Brain pericyte (primary cell): ENCODE measurements at regions not wholly inside any gene's neighbourhood (a gene's known extent, or its start where the extent isn't known, plus 50 kb on each side); places are given as distances from the start of the nearest gene placed in this dataset.
A peak's percentile ranks its signal among the peaks of the same experiment; 100 is the strongest.
"Not testable (repeated sequence)": the region's sequence is repeated elsewhere in the genome, so short reads cannot be mapped to it uniquely, and the experiment has no call there.

Experiments used
- DNase-seq: peaks from one replicate; pipeline ENCODE4 v3.0.0-alpha.2; 2012; ENCODE audit warnings: low read depth, low spot score

- no peak for DNase-seq
Observed at GRCh38 chr3:89923921-89924610, 816.6 kb downstream of the EPHA3 start.

- DNase-seq = no peak
Observed at GRCh38 chr3:89925976-89926375, 818.6 kb downstream of the EPHA3 start.

GRCh38 chr3:89932882-89933281 lies 825.5 kb downstream of the EPHA3 start:
- no peak for DNase-seq

GRCh38 chr3:89944461-89944860 lies 837.0 kb downstream of the EPHA3 start:
- not testable (repeated sequence) for DNase-seq

GRCh38 chr3:89946884-89947283 lies 839.5 kb downstream of the EPHA3 start:
- no peak for DNase-seq

- DNase-seq = no peak
Observed at GRCh38 chr3:89947337-89947954, 840.0 kb downstream of the EPHA3 start.

- no peak for DNase-seq
Observed at GRCh38 chr3:89948008-89948407, 840.6 kb downstream of the EPHA3 start.

GRCh38 chr3:89950772-89951171 lies 843.4 kb downstream of the EPHA3 start:
- DNase-seq = no peak

GRCh38 chr3:89954137-89954536 lies 846.7 kb downstream of the EPHA3 start:
- DNase-seq = no peak

- DNase-seq = peak; percentile 87
Observed at GRCh38 chr3:89955156-89955555, 847.7 kb downstream of the EPHA3 start.

GRCh38 chr3:89957451-89957850 lies 850.0 kb downstream of the EPHA3 start:
- no peak for DNase-seq

- not testable (repeated sequence) for DNase-seq
Observed at GRCh38 chr3:89958163-89958562, 850.7 kb downstream of the EPHA3 start.

GRCh38 chr3:89964347-89964746 lies 856.9 kb downstream of the EPHA3 start:
- peak; percentile 27 for DNase-seq

GRCh38 chr3:89966877-89967665 lies 859.6 kb downstream of the EPHA3 start:
- no peak for DNase-seq

- DNase-seq = no peak
Observed at GRCh38 chr3:89971329-89971728, 863.9 kb downstream of the EPHA3 start.

GRCh38 chr3:89973156-89973555 lies 865.7 kb downstream of the EPHA3 start:
- no peak for DNase-seq

GRCh38 chr3:89974903-89975519 lies 867.6 kb downstream of the EPHA3 start:
- no peak for DNase-seq

- DNase-seq = no peak
Observed at GRCh38 chr3:89983449-89983848, 876.0 kb downstream of the EPHA3 start.

GRCh38 chr3:90005281-90005847 lies 897.9 kb downstream of the EPHA3 start:
- no peak for DNase-seq

- DNase-seq = peak; percentile 39
Observed at GRCh38 chr3:90007778-90008499, 900.5 kb downstream of the EPHA3 start.

- DNase-seq = no peak
Observed at GRCh38 chr3:90010341-90010740, 902.9 kb downstream of the EPHA3 start.
